ENCODE measurements at regions not wholly inside any gene's neighbourhood (a gene's known extent, or its start where the extent isn't known, plus 50 kb on each side); places are given as distances from the start of the nearest gene placed in this dataset.

DNA sequence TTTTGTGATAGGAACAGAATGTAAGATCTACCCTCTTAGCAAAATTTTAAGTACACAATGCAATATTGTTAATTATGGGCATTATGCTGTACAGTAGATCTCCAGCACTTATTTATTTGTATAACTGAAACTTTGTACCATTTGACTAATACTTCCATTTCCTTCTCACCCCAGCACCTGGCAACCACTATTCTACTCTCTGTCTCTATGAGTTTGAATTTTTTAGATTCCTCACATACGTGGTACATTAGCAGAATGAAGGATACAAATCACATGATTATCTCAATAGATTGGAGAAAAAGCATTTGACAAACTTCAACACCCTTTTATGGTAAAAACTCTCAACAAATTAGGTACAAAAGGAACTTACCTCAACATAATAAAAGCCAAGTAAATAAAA is 90.3 kb upstream of the DLX6 start:
- ChIA-PET POLR2A (no interaction called here), CTCF (no interaction called here)

DNA sequence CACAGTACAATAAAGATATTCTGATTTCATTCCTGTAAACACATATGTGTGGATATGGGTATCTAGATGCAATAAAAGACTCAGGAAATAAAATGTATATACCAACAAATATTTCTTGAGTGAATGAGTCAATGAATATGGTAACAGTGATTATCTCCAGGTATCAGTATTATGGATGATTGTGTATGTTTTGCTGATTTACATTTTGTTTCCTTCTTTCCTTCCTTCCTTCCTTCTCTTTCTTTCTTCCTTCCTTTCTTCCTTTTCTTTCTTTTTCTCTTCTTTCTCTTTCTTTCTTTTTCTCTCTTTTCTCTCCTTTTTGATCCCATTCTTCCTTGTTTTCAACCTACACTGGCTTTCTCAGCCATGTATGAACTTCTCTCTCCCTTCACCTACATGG is 85.3 kb upstream of the DLX6 start:
- intact Hi-C loops (cut with micrococcal nuclease; ENCODE audit: unreplicated experiment) = no loop called here
- Mint-ChIP-seq H3K36me3 (ENCODE audit: insufficient read depth, unreplicated experiment) (no peaks in the 10 kb centered on the region), H3K9me3 (ENCODE audit: unreplicated experiment) (no peaks in the 10 kb centered on the region), H3K4me3 (ENCODE audit: unreplicated experiment) (no peak overlapping the region), H3K4me1 (ENCODE audit: low read depth, unreplicated experiment) (no peaks in the 10 kb centered on the region), H3K27me3 (ENCODE audit: insufficient read depth, unreplicated experiment) (peaks cover 18% of the 10 kb centered on the region), H3K27ac (ENCODE audit: unreplicated experiment) (no peak overlapping the region)
- H3K27me3 ChIP-seq (replicated peaks; ENCODE audit: control insufficient read depth, insufficient read depth, low read length) = no peaks in the 10 kb centered on the region; the same call in none of the 2 replicates
- H3K36me3 ChIP-seq (ENCODE audit: control insufficient read depth, insufficient read depth, low read length) = no peaks in the 10 kb centered on the region
- DNase-seq = no peak
- H3K9me3 ChIP-seq = no peaks in the 10 kb centered on the region
- ChIA-PET CTCF (no interaction called here), POLR2A (no interaction called here)
- TF ChIP-seq CTCF (IDR thresholded peaks at IDR 0.05; ENCODE audit: insufficient read depth in 1 of 2, low read depth in 1 of 2, low read length in 1 of 2, severe bottlenecking in 1 of 2, unreplicated experiment in 1 of 2) = no peak
- no peak overlapping the region for H3K4me3 ChIP-seq (ENCODE audit: low read depth, low read length)
- 0 out of 2 replicates have a peak, but pooled peaks cover 5% of the 10 kb centered on the region for H3K4me1 ChIP-seq
- no TSS peak for BruUV-seq (replicated peaks)

More for the DNA sequence above, 90.3 kb upstream of the DLX6 start:
- no TSS peak for BruUV-seq (replicated peaks)
- no peak overlapping the region for H3K4me3 ChIP-seq (ENCODE audit: low read depth, low read length)
- H3K9me3 Mint-ChIP-seq (ENCODE audit: unreplicated experiment) = no peaks in the 10 kb centered on the region
- H3K27me3 Mint-ChIP-seq (ENCODE audit: insufficient read depth, unreplicated experiment) = peaks cover 17% of the 10 kb centered on the region
- H3K9me3 ChIP-seq = no peaks in the 10 kb centered on the region
- intact Hi-C loops (cut with micrococcal nuclease; ENCODE audit: unreplicated experiment) = no loop called here
- DNase-seq = no peak
- no peak overlapping the region for H3K4me3 Mint-ChIP-seq (ENCODE audit: unreplicated experiment)
- H3K4me1 ChIP-seq = no peaks in the 10 kb centered on the region
- H3K27ac Mint-ChIP-seq (ENCODE audit: unreplicated experiment) = no peak overlapping the region
- no peaks in the 10 kb centered on the region for H3K36me3 Mint-ChIP-seq (ENCODE audit: insufficient read depth, unreplicated experiment)
- no peaks in the 10 kb centered on the region; the same call in 1 of the 2 replicates for H3K27me3 ChIP-seq (replicated peaks; ENCODE audit: control insufficient read depth, insufficient read depth, low read length)
- no peaks in the 10 kb centered on the region for H3K36me3 ChIP-seq (ENCODE audit: control insufficient read depth, insufficient read depth, low read length)
- no peaks in the 10 kb centered on the region for H3K4me1 Mint-ChIP-seq (ENCODE audit: low read depth, unreplicated experiment)
- no peak for TF ChIP-seq CTCF (IDR thresholded peaks at IDR 0.05; ENCODE audit: insufficient read depth in 1 of 2, low read depth in 1 of 2, low read length in 1 of 2, severe bottlenecking in 1 of 2, unreplicated experiment in 1 of 2)

- Histone ChIP-seq H3K36me3 (ENCODE audit: control insufficient read depth, insufficient read depth, low read length) (no peaks in the 10 kb centered on the region), H3K4me3 (ENCODE audit: low read depth, low read length) (no peak overlapping the region), H3K9me3 (no peaks in the 10 kb centered on the region), H3K4me1 (0 out of 2 replicates have a peak, but pooled peaks cover 5% of the 10 kb centered on the region), H3K27me3 (replicated peaks; ENCODE audit: control insufficient read depth, insufficient read depth, low read length) (no peaks in the 10 kb centered on the region; the same call in none of the 2 replicates)
- H3K27ac Mint-ChIP-seq (ENCODE audit: unreplicated experiment) = no peak overlapping the region
- H3K9me3 Mint-ChIP-seq (ENCODE audit: unreplicated experiment) = no peaks in the 10 kb centered on the region
- no peaks in the 10 kb centered on the region for H3K4me1 Mint-ChIP-seq (ENCODE audit: low read depth, unreplicated experiment)
- CTCF ChIA-PET = no interaction called here
- no peaks in the 10 kb centered on the region for H3K36me3 Mint-ChIP-seq (ENCODE audit: insufficient read depth, unreplicated experiment)
- DNase-seq = no peak
- POLR2A ChIA-PET = no interaction called here
- TF ChIP-seq CTCF (IDR thresholded peaks at IDR 0.05; ENCODE audit: insufficient read depth in 1 of 2, low read depth in 1 of 2, low read length in 1 of 2, severe bottlenecking in 1 of 2, unreplicated experiment in 1 of 2) = no peak
- peaks cover 17% of the 10 kb centered on the region for H3K27me3 Mint-ChIP-seq (ENCODE audit: insufficient read depth, unreplicated experiment)
- no TSS peak for BruUV-seq (replicated peaks)
- no peak overlapping the region for H3K4me3 Mint-ChIP-seq (ENCODE audit: unreplicated experiment)
- intact Hi-C loops (cut with micrococcal nuclease; ENCODE audit: unreplicated experiment) = no loop called here
These were observed 84.6 kb upstream of the DLX6 start for GRCh38 chr7:96920713-96921112.
